ENCODE measurements at regions not wholly inside any gene's neighbourhood (a gene's known extent, or its start where the extent isn't known, plus 50 kb on each side); places are given as distances from the start of the nearest gene placed in this dataset.

DNA sequence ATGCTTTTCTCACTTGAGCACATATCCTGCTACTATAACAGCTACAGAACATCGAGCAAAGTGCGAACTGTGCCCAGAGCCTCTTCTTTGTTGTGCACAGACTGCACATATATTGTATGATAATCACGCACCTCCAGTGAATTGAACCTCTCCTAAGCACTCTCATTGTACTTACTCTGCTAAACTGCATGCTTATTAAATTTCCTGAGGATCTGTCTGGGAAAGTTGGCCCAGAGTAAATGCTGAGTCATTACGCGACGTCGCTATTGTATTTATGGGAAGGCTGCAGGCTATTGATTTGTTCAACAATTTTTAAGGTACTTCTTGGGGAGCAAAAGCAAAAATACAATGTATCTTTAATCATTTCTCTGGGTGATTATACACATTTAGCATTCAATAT lies 399.6 kb upstream of the DSEL start:
- no peak for FAIRE-seq
- no peak for DNase-seq (ENCODE audit: insufficient read length, low spot score)

GRCh38 chr18:67913040-67913439 lies 396.5 kb upstream of the DSEL start:
- FAIRE-seq, result peak; percentile 98
- no peak for DNase-seq (ENCODE audit: insufficient read length, low spot score)
- TF ChIP-seq CTCF (IDR thresholded peaks at IDR 0.05; ENCODE audit: insufficient read depth, missing control alignments), result no peak

More for the DNA sequence above, 399.6 kb upstream of the DSEL start:
- TF ChIP-seq CTCF (IDR thresholded peaks at IDR 0.05; ENCODE audit: insufficient read depth, missing control alignments), result no peak

GRCh38 chr18:67901573-67901972 lies 385.1 kb upstream of the DSEL start:
- no peak for TF ChIP-seq CTCF (IDR thresholded peaks at IDR 0.05; ENCODE audit: insufficient read depth, missing control alignments)
- FAIRE-seq, result no peak
- no peak for DNase-seq (ENCODE audit: insufficient read length, low spot score)

DNA sequence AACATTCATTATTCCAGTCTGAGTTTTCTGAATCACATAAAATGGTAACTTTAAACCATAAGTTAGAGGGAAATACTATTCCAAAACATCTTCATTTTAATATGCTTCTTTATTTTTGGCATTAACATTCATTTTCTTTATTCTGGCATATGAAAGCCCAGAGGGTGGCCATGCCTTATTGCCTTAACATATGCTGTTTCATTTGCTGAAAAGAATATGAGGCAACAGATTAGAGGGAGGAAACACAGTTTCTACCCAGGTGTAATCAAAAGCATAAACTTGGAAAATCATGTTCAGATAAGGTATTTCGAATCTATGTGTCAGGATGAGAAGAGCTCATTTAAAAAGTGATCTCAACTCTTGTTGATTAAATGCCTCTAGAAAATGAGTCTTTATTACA lies 379.9 kb upstream of the DSEL start:
- peak; percentile 100 for FAIRE-seq

GRCh38 chr18:67893916-67894315 lies 377.4 kb upstream of the DSEL start:
- DNase-seq (ENCODE audit: insufficient read length, low spot score) (no peak), FAIRE-seq (no peak)
- no peak for TF ChIP-seq CTCF (IDR thresholded peaks at IDR 0.05; ENCODE audit: insufficient read depth, missing control alignments)

More for the DNA sequence above, 379.9 kb upstream of the DSEL start:
- no peak for TF ChIP-seq CTCF (IDR thresholded peaks at IDR 0.05; ENCODE audit: insufficient read depth, missing control alignments)
- no peak for DNase-seq (ENCODE audit: insufficient read length, low spot score)

DNA sequence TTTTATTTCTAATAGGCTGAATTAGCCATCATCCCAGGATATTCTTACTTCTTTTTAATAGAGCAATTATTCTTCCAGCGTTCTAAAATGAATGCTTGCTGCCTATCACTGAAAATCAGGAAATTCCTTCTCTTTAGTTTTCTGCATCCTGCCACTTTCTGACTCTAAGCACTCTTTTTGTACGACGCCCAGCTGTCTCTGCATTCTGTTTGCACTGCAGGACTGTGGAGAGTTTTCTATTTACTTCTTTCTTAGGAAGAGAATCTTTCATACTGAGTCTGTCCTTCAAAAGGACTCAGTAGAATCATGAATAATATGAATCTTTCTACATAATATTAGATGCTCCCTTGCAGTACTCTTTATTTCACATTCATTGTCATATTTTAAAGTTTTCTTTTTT lies 360.4 kb upstream of the DSEL start:
- FAIRE-seq (no peak), DNase-seq (ENCODE audit: insufficient read length, low spot score) (no peak)
- no peak for TF ChIP-seq CTCF (IDR thresholded peaks at IDR 0.05; ENCODE audit: insufficient read depth, missing control alignments)

- no peak for TF ChIP-seq CTCF (IDR thresholded peaks at IDR 0.05; ENCODE audit: insufficient read depth, missing control alignments)
- FAIRE-seq (no peak), DNase-seq (ENCODE audit: insufficient read length, low spot score) (no peak)
These were observed 359.4 kb upstream of the DSEL start for GRCh38 chr18:67875944-67876343.

Measured in D721Med (cell line).